ENCODE measurements at regions not wholly inside any gene's neighbourhood (a gene's known extent, or its start where the extent isn't known, plus 50 kb on each side); places are given as distances from the start of the nearest gene placed in this dataset.

- TF ChIP-seq CTCF (IDR thresholded peaks at IDR 0.05) (no peak), POLR2AphosphoS5 (IDR thresholded peaks at IDR 0.05) (no peak)
Observed at GRCh38 chr6:1117530-1118286, 194.2 kb upstream of the FOXQ1 start.

Data from breast epithelium (tissue), 3 donors.